ENCODE measurements at regions not wholly inside any gene's neighbourhood (a gene's known extent, or its start where the extent isn't known, plus 50 kb on each side); places are given as distances from the start of the nearest gene placed in this dataset.
A peak's percentile ranks its signal among the peaks of the same experiment; 100 is the strongest.

- DNase-seq (ENCODE audit: low read depth), result no peak
Observed at GRCh38 chr6:142561511-142562265, 259.9 kb downstream of the ADGRG6 start.

- no peak for DNase-seq (ENCODE audit: low read depth)
Observed at GRCh38 chr6:142562865-142563264, 261.1 kb downstream of the ADGRG6 start.

- DNase-seq (ENCODE audit: low read depth), result peak; percentile 39
Observed at GRCh38 chr6:142566628-142567396, 265.0 kb downstream of the ADGRG6 start.

DNA sequence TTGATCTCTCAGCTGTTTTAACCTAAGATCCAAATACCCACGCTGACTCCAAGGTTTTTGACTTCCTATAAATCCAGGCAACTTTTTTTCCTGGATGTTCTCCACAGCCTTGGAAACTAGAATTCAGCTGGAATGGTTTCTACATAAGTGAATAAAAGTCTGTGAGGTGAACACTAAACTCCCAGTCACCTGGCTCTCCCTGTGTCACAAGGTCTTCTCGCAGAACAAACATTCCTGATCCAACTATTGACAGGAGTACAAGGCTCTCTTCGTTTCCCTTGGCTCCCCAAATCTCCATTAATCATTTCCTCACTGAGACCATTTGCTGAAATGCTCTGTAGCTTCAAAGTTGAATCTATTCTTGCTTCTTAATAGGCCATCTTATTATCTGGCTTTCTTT, 265.7 kb downstream of the ADGRG6 start:
- DNase-seq (ENCODE audit: low read depth), result no peak

GRCh38 chr6:142568857-142569597, 267.2 kb downstream of the ADGRG6 start:
- no peak for DNase-seq (ENCODE audit: low read depth)

GRCh38 chr6:142569676-142570075, 267.9 kb downstream of the ADGRG6 start:
- no peak for DNase-seq (ENCODE audit: low read depth)

GRCh38 chr6:142570221-142570671, 268.4 kb downstream of the ADGRG6 start:
- DNase-seq (ENCODE audit: low read depth), result no peak

DNA sequence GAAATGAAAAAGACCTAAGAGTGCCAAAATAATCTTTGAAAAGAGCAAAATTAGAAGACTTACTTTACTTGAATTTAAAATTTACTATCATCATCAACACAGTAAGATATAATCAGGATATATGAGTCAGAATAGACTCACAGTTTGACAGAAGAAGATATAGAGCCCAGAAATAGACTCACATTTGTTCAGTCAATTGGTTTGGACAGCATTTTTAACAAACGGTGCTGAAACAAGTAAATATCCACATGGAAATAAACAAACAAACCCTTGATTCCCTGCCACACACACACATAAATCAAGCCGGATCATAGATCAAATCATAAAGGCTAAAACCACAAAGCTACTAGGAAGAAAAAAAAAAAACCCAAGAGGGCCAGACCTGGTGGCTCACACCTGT, 291.1 kb downstream of the ADGRG6 start:
- DNase-seq (ENCODE audit: low read depth), result no peak

GRCh38 chr6:142597836-142598235, 296.0 kb downstream of the ADGRG6 start:
- DNase-seq (ENCODE audit: low read depth), result no peak

GRCh38 chr6:142601427-142601826, 299.6 kb downstream of the ADGRG6 start:
- DNase-seq (ENCODE audit: low read depth), result no peak

- DNase-seq (ENCODE audit: low read depth), result no peak
Observed at GRCh38 chr6:142602972-142603371, 301.2 kb downstream of the ADGRG6 start.

- no peak for DNase-seq (ENCODE audit: low read depth)
Observed at GRCh38 chr6:142605922-142606485, 304.2 kb downstream of the ADGRG6 start.

- no peak for DNase-seq (ENCODE audit: low read depth)
Observed at GRCh38 chr6:142612956-142613355, 311.1 kb downstream of the ADGRG6 start.

- DNase-seq (ENCODE audit: low read depth), result no peak
Observed at GRCh38 chr6:142613981-142614380, 312.2 kb downstream of the ADGRG6 start.

GRCh38 chr6:142617158-142617557, 315.4 kb downstream of the ADGRG6 start:
- DNase-seq (ENCODE audit: low read depth), result no peak

GRCh38 chr6:142621822-142622221, 320.0 kb downstream of the ADGRG6 start:
- DNase-seq (ENCODE audit: low read depth), result no peak

GRCh38 chr6:142624978-142625715, 319.8 kb downstream of the HIVEP2 start:
- DNase-seq (ENCODE audit: low read depth), result no peak

DNA sequence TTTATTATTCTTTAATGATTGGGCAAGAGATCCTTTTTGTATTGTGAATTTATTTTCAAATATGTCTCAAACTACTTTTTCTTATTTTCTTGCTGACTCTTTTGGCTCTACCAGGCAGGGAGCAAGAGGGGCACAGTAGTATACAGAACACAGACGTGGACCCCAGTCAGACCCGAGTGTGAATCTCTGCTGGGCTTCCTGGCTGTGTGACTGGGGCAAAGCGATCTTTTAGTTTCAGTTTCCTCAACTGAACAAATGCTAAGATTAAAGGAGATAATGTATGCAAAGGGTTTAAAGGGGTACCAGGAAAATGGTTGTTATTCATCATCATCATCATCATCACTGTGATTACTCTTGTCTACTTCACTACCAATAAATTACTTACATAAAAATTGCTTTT, 317.5 kb downstream of the HIVEP2 start:
- no peak for DNase-seq (ENCODE audit: low read depth)

DNA sequence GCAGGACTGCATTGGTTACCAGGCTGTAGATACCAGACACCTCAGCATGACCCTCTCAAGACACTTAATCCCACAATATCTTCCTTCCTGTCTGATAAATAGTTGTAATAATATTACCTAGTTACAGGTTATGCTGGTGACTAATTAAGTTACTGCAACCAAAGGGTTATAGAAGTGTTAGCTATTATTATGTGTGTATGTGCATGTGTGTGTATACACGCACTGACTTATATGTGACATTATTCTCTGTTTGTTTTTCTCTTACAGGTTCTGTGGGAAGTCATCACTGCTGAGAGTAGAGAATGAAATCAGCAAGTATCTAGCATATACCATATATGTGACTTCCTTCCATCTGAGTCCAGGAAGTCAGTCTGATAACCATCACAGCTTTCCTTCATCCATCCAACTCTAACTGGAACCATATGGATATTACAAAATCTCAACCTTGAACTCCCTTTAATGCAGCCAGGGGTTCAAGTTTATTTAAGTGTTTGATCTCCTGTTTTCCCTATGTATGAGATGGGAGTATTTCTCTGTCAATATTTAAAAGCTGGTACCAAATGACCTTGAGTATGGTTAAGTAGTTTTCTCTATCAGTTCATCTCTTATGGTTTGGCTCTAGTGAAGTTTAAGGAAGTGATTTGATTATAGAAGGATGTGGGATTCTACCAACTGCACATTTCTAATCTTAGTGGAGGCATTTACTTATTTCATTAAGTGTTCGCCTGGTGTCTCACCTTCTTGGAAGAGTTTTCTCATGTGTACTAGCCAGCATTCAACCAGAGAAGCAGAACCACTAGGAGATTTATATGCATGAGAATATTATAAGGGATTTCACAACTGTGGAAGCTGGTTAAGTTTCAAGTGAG, 313.2 kb downstream of the HIVEP2 start:
- no peak for DNase-seq (ENCODE audit: low read depth)

GRCh38 chr6:142633317-142633716, 311.7 kb downstream of the HIVEP2 start:
- no peak for DNase-seq (ENCODE audit: low read depth)

- DNase-seq (ENCODE audit: low read depth), result no peak
Observed at GRCh38 chr6:142635130-142635529, 309.8 kb downstream of the HIVEP2 start.

Data from T follicular helper cell (primary cell).